Posterior cingulate gyrus (tissue), 11 donors: ENCODE measurements at regions not wholly inside any gene's neighbourhood (a gene's known extent, or its start where the extent isn't known, plus 50 kb on each side); places are given as distances from the start of the nearest gene placed in this dataset.

Experiments used
- DNase-seq, 10 donors: peaks; one replicate each; pipeline versions ENCODE4 v3.0.0 to v3.0.0-alpha.2; 2020 to 2021; ENCODE audit warnings: mixed read lengths in 3 of 10
- intact Hi-C: fragments of 100-400 bp; cut with DNase I; formaldehyde crosslinking; loops from one replicate; pipeline ENCODE4 v1.15.1; 2023

DNA sequence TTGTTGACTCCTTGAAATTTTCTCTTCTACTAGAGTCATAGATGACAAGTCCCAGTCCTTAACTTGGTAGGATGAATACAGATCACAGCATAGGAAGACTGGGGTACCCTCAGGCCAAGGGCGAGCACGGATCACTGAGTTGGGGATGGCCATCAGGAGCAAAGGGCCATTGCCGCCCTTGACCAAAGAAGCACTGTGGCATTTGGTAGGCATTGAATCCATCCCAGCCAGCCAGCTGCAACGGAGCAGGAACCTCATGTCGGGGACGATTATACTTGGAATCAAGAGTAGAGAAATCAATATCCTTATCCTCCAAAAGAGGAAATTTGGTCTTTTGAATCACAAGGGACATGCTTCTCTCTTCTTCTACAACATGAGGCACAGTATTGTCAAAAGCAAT lies 50.1 kb upstream of the ZNF573 start:
- intact Hi-C loops = no loop called here
- peak in 2 of 10 donors; percentile 18 to 64 for DNase-seq
